NCI-H460 (cell line): ENCODE measurements at regions not wholly inside any gene's neighbourhood (a gene's known extent, or its start where the extent isn't known, plus 50 kb on each side); places are given as distances from the start of the nearest gene placed in this dataset.

Experiments
- DNase-seq: peaks from one replicate; pipeline ENCODE4 v3.0.0-alpha.2; 2016; ENCODE audit warnings: low read depth; ENCODE audit errors: extremely low read depth

GRCh38 chr2:21469158-21469557, 345.4 kb downstream of the TDRD15 start:
- DNase-seq, result no peak

DNA sequence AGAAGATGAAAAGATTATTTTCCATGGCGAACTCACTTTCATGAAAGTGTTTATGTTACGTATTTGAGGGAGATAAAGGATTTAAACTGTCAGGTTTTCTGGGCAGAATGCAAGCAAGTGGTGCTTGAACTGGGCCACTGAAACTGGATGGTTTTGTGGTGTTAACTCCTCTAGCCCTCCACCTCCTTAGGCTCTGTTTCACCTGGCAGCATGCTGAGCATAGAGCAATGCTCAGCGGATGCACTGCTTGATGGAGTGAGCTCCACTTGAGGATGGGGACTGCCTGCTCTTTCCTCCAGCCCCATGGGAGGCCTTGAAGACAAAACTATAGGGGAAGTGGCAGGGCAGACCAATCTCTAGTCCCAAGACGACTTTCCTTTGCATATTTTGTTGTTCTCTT, 345.8 kb downstream of the TDRD15 start:
- no peak for DNase-seq

GRCh38 chr2:21480162-21480561, 356.4 kb downstream of the TDRD15 start:
- DNase-seq, result no peak

DNA sequence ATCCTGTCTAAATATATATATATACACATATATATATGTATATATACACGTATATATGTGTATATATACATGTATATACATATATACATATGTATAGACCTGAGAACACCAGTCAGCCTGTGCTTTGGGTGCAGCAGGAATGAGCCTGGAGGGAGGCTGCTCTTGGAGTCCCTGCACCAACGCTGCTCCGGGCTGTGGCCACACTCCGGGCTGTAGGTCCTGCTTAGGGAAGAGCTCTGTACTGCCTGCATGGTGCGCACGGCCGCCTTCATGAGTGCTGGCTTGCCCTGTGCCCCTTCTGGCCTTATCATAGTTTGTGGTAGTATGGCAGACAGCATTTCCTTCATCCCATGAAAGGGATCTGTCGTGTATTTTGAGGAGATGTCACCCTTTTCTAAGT, 360.9 kb downstream of the TDRD15 start:
- DNase-seq, result no peak

DNA sequence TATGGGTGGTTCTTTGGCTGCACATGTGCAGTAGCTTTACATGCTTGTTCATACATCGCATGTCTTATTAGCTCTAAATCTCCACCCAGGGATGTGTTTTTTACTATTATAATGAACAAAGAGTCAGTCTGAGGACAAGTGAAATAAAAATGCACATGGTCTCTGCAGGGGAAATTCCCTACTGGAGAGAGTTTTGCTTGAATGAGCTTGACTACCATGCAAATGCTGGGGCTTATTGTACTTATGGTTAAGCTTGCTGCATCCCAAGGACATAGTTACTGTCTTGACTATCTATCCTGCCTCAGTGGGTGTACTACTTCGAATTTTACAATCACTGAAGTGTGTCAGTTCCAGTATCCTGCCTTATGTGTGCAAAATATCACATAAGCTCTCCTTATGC, 362.7 kb downstream of the TDRD15 start:
- DNase-seq, result no peak

- no peak for DNase-seq
Measured at GRCh38 chr2:21489080-21489479, 365.3 kb downstream of the TDRD15 start.

GRCh38 chr2:21498016-21498415, 374.2 kb downstream of the TDRD15 start:
- DNase-seq, result no peak

DNA sequence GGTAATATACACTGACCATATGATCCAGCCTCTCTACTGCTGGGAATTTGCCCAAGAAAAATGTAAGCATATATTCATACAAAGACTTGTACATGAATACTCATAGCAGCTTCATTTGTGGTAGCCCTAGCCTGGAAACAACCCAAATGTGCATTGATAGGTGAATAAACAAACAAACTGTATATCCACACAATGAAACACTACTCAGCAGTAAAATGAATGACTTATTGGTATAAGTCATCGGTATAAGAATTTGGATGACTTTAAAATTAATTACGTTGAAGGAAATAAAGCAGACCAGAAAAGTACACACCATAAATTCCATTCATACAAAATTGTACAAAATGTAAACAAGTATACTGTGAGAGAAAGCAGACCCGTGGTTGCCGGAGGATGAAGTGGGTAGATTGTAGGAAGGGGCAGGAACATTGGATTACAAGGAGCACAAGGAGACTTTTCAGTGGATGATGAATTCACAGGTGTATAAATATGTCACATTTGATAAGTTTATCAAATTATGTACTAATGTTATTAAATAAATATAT, 376.7 kb downstream of the TDRD15 start:
- DNase-seq, result no peak

GRCh38 chr2:21501376-21502027, 377.7 kb downstream of the TDRD15 start:
- DNase-seq, result no peak

DNA sequence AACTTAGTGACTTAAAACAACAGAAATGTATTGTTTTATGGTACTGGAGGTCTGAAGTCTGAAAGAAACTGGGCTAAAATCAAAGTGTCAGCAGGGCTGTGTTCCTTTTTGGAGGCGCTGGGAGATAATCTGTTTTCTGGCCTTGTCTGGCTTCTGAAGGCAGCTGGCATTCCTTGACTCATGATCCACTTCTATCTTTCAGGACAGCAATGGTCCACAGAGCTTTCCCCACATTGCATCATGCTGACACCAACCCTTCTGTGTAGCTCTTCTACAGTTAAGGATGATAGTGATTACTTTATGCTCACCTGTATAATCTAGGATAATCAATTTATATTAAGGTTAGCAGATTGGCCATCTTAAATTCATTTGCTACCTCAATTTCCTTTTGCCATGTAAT, 392.1 kb downstream of the TDRD15 start:
- no peak for DNase-seq

DNA sequence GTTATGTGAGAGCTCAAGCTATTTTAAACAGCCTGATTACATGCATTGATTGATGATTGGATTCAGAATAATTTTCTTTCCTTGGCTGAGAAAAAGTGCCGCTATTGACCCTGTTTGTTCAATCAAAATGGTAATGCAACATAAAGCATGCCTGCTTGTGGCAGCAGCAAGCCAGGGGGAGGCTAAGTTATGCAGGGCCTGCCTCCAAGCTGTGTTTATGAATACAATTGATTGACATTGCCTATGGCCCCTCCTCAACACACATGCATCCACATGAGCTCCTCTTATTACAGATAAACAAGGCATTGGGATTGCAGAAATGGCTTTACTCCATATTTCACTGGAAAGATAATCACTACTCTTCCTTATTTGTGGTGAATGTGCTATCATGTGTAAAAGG, 395.6 kb downstream of the TDRD15 start:
- DNase-seq, result no peak

- no peak for DNase-seq
Measured at GRCh38 chr2:21519821-21520220, 396.1 kb downstream of the TDRD15 start.

GRCh38 chr2:21535826-21536225, 412.1 kb downstream of the TDRD15 start:
- no peak for DNase-seq

DNA sequence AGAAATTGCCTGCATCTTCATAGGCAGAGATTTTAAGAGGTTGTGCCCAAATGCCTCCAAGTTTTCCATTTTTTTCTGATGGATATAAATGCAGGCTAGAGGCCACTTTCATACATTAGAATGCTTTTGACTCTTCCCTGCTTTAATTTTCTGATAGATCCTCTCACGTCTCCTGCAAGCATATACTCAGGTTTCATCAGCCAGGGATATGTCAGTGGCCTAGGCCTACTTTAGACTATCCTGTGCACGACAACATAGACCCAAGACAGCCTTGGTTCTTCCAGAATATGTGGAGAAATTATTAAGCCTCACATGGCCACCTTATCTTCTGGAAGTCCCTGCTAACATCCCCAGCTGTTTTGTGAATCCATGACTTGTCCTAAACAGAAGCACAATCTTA, 415.9 kb downstream of the TDRD15 start:
- DNase-seq, result no peak

DNA sequence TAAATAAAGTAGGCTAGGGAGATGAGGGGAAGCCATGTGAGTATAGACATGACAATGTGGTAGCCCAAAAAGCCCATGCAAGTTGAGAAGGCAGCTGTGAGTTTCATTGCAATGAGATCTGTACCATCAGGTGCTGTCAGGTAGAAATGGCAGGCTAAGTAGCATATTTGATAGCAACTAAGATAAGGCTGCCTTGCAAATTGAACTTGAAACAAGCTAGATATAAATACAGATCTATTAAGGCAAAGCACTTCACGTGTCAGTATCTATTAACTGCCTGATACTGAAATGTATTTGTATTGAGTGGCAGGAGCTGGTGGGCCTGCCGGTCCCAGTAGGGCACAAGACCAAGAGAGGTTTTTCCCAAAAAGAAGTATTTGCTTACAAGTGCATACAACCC, 419.9 kb downstream of the TDRD15 start:
- DNase-seq, result no peak

GRCh38 chr2:21544392-21544791, 420.6 kb downstream of the TDRD15 start:
- DNase-seq, result no peak

GRCh38 chr2:21552981-21553380, 429.2 kb downstream of the TDRD15 start:
- no peak for DNase-seq

GRCh38 chr2:21559351-21559750, 435.6 kb downstream of the TDRD15 start:
- no peak for DNase-seq

DNA sequence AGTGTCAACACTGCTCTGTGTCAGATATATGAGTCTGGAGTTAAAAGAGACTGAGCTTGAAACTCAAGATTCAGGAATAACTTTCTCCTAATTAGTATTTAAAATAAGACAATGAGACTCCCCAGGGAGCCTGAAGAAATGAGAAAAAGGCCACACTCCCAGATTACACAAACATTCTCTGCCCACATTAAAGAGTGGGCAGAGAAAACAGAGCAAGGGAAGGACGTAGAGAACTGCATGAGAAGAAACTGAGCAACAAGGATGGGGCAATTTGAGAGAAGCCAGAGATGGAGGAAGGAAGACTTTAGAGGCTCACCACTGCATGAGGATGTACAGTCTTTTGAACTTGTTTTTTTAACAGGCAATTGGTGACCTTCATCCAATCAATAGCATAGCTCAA, 438.2 kb downstream of the TDRD15 start:
- DNase-seq, result no peak

DNA sequence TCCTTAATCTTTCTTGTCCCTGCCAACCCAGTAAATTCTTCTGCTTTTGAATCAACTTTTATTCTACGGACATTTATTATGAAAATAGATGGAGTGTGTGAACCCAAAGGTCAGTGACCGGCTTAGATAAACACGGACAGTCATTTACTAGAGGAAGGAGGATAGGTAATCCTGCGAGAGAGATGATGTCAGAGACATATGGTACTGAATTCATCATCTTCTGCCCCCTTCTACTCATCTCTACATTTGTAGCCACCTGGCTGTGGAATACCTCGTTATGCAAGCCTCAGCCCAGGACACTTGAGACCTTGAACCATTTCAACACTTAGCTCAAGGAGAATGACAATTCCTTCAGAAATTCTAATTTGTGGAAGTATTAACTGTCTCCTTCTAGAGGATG, 443.6 kb downstream of the TDRD15 start:
- DNase-seq, result no peak

DNA sequence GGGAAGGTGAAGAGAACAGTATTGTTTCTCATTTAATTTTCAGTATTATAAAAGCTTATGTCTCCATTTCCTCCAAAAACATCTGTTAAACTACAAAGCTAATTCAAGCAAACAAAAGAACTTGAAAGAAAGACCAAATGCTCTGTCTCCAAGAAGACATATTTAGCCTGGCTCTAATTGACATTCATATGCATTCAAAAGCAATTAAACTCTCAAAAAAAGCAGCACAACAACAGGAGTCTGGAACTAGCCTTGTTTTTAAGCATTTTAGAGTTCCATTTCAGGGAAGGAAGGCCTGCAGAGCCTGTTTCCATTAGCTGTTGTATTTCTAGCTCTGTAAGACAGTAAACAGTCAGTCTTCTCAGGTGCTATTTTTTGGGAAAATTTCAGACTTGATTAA, 447.9 kb downstream of the TDRD15 start:
- DNase-seq, result no peak

GRCh38 chr2:21580391-21580790, 456.6 kb downstream of the TDRD15 start:
- no peak for DNase-seq

DNA sequence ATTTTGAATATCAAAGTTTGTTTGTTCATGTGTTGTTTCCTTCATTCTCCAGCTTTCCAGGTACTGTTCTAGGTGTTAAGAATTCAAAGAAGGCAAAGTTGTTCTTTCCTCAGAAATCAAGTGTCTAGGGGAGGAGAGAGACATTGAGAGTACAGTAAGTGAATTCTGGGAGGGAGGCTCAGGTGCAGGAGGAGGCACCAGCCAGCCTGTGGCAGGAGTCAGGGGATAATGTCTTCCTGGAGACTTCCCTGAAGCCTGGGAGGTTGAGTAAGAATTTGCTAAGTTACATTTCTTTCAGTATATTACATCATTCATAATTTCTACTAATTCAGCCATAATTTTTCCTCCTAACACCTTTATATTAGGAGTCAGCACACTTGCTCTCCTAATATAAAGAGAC, 462.1 kb downstream of the TDRD15 start:
- DNase-seq, result no peak
